Panc1 (cell line): ENCODE measurements at regions not wholly inside any gene's neighbourhood (a gene's known extent, or its start where the extent isn't known, plus 50 kb on each side); places are given as distances from the start of the nearest gene placed in this dataset.

Experiments used
- ATAC-seq: fragments of 200-7000 bp; cut with Tn5 transposase; 2 replicates; pipeline ENCODE4 v1.9.1; 2020; ENCODE audit warnings: mild to moderate bottlenecking, moderate library complexity
- BruUV-seq: library from RNA; stranded (reverse); fragments of 400-500 nt; replicated peaks from 2 replicates; lab custom pipeline; 2021; lab: Mats Ljungman, UMichigan
- CTCF ChIA-PET: fragments of 300-600 bp; sonication (Branson Sonifier 250); formaldehyde crosslinking; loops from one replicate; lab custom pipeline; 2022; ENCODE audit warnings: antibody characterized with exemption; lab: Charles Lee
- POLR2A ChIA-PET: fragments of 300-600 bp; sonication (Branson Sonifier 250); formaldehyde crosslinking; loops from one replicate; lab custom pipeline; 2022; ENCODE audit warnings: antibody characterized with exemption; lab: Charles Lee
- DNase-seq: peaks from one replicate; pipeline ENCODE4 v3.0.0-alpha.2; 2010; ENCODE audit warnings: low read depth, low spot score
- H3K27ac ChIP-seq: 2 replicates; pipeline ENCODE4 v1.5.1; 2011; ENCODE audit warnings: mild to moderate bottlenecking, low read length, inconsistent platforms
- H3K27me3 ChIP-seq: fragments of 200-500 bp; sonication (Bioruptor generic); 2 replicates; pipeline ENCODE4 v1.6.0; 2014; ENCODE audit warnings: low read length, inconsistent platforms; ENCODE audit not compliant: control insufficient read depth, insufficient read depth
- H3K36me3 ChIP-seq: fragments of 200-500 bp; sonication (Bioruptor generic); 2 replicates; pipeline ENCODE4 v1.5.1; 2014; ENCODE audit warnings: inconsistent platforms, mild to moderate bottlenecking, low read length, moderate library complexity; ENCODE audit not compliant: control insufficient read depth, insufficient read depth
- H3K4me1 ChIP-seq: 2 replicates; pipeline ENCODE4 v1.5.1; 2011; ENCODE audit warnings: inconsistent platforms, mild to moderate bottlenecking, low read length, moderate library complexity; ENCODE audit not compliant: control insufficient read depth, insufficient read depth
- H3K4me3 ChIP-seq, 2 experiments: 2 replicates each; pipeline ENCODE4 v1.5.1; 2011 to 2012; ENCODE audit warnings: low read depth in 2 of 2, low read length in 2 of 2, mild to moderate bottlenecking in 2 of 2, inconsistent platforms in 1 of 2, moderate library complexity in 1 of 2
- H3K9me3 ChIP-seq: fragments of 200-500 bp; sonication (Bioruptor generic); 2 replicates; pipeline ENCODE4 v1.5.1; 2014; ENCODE audit warnings: low read depth, mild to moderate bottlenecking, inconsistent platforms, low read length, moderate library complexity; ENCODE audit not compliant: control insufficient read depth, insufficient read depth
- CTCF ChIP-seq: fragments of 450-650 bp; IDR thresholded peaks from 2 replicates; pipeline ENCODE4 v1.5.1; 2017; ENCODE audit warnings: mild to moderate bottlenecking
- POLR2AphosphoS5 ChIP-seq: IDR thresholded peaks from 2 replicates; pipeline ENCODE4 v1.6.1; 2012; ENCODE audit warnings: mild to moderate bottlenecking, low read depth, low read length, moderate library complexity
- REST ChIP-seq, 2 experiments: IDR thresholded peaks; 2 replicates each; pipeline ENCODE4 v1.6.1; 2011 to 2012; ENCODE audit warnings: low read depth in 2 of 2, control low read depth in 1 of 2, low read length in 1 of 2, mild to moderate bottlenecking in 1 of 2, moderate library complexity in 1 of 2; ENCODE audit not compliant: insufficient read depth in 1 of 2
- SIN3A ChIP-seq: IDR thresholded peaks from 2 replicates; pipeline ENCODE4 v1.6.1; 2012; ENCODE audit warnings: low read depth, mild to moderate bottlenecking, low read length, moderate library complexity, borderline replicate concordance; ENCODE audit not compliant: insufficient read depth
- TCF7L2 ChIP-seq: IDR thresholded peaks from 2 replicates; pipeline ENCODE4 v1.6.1; 2011; ENCODE audit warnings: mild to moderate bottlenecking, low read depth, low read length, inconsistent platforms
- in situ Hi-C: cut with HindIII; loops from 2 replicates; pipeline ENCODE4 v1.10.0; 2016; ENCODE audit warnings: low sequenced_read_pairs, low pct_unique_long_range_greater_than_20kb
- intact Hi-C: fragments of 100-400 bp; cut with micrococcal nuclease; formaldehyde crosslinking; loops from one replicate; pipeline ENCODE4 v1.10.0; 2022; ENCODE audit not compliant: unreplicated experiment

GRCh38 chr14:46499521-46499920 is 152.1 kb downstream of the RPL10L start:
- Histone ChIP-seq H3K4me3 (no peak overlapping the region), H3K27ac (no peak overlapping the region), H3K36me3 (no peaks in the 10 kb centered on the region), H3K4me1 (no peaks in the 10 kb centered on the region), H3K9me3 (no peaks in the 10 kb centered on the region), H3K27me3 (no peaks in the 10 kb centered on the region)
- ATAC-seq (no peak), DNase-seq (no peak)
- in situ Hi-C loops, result no loop called here
- POLR2A ChIA-PET, result no interaction called here
- TF ChIP-seq TCF7L2 (no peak), REST (IDR thresholded peaks at IDR 0.05; ENCODE audit: insufficient read depth in 1 of 2, low read depth in 2 of 2, low read length in 1 of 2) (no peak), SIN3A (no peak), POLR2AphosphoS5 (no peak), CTCF (no peak)
- intact Hi-C loops, result no loop called here
- BruUV-seq, result no TSS peak
- CTCF ChIA-PET, result no interaction called here

GRCh38 chr14:46496409-46496808 is 155.2 kb downstream of the RPL10L start:
- in situ Hi-C loops, result no loop called here
- ChIA-PET POLR2A (interaction anchor here (0.6 kb wide), 1 partner anchor 1234 kb away, joined by 3 read pairs; no protein-coding TSS in a partner anchor), CTCF (no interaction called here)
- Histone ChIP-seq H3K27me3 (no peaks in the 10 kb centered on the region), H3K27ac (no peak overlapping the region), H3K9me3 (no peaks in the 10 kb centered on the region), H3K36me3 (no peaks in the 10 kb centered on the region), H3K4me3 (no peak overlapping the region), H3K4me1 (no peaks in the 10 kb centered on the region)
- ATAC-seq (no peak), DNase-seq (no peak)
- TF ChIP-seq TCF7L2, result no peak
- no peak for TF ChIP-seq SIN3A
- TF ChIP-seq POLR2AphosphoS5, result no peak
- BruUV-seq, result no TSS peak
- intact Hi-C loops, result no loop called here

GRCh38 chr14:46490238-46490685 is 161.3 kb downstream of the RPL10L start:
- H3K4me1 ChIP-seq, result no peaks in the 10 kb centered on the region
- ATAC-seq, result no peak
- intact Hi-C loops (no loop called here), in situ Hi-C loops (no loop called here)
- H3K36me3 ChIP-seq, result no peaks in the 10 kb centered on the region
- TF ChIP-seq CTCF (peak; percentile 8; the same call in 1 of the 2 replicates), REST (IDR thresholded peaks at IDR 0.05; ENCODE audit: insufficient read depth in 1 of 2, low read depth in 2 of 2, low read length in 1 of 2) (no peak)
- H3K27ac ChIP-seq, result no peak overlapping the region
- no peak overlapping the region for H3K4me3 ChIP-seq
- BruUV-seq, result no TSS peak
- ChIA-PET POLR2A (no interaction called here), CTCF (no interaction called here)
- no peak for DNase-seq
- H3K27me3 ChIP-seq, result no peaks in the 10 kb centered on the region
- H3K9me3 ChIP-seq, result no peaks in the 10 kb centered on the region; the same call in 1 of the 2 replicates
